GM19438 (cell line): ENCODE measurements at regions not wholly inside any gene's neighbourhood (a gene's known extent, or its start where the extent isn't known, plus 50 kb on each side); places are given as distances from the start of the nearest gene placed in this dataset.

Experiments used
- ATAC-seq: cut with Tn5 transposase; IDR thresholded peaks from one replicate; pipeline ENCODE4 v1.9.1; 2021; ENCODE audit warnings: low read depth; ENCODE audit not compliant: unreplicated experiment

DNA sequence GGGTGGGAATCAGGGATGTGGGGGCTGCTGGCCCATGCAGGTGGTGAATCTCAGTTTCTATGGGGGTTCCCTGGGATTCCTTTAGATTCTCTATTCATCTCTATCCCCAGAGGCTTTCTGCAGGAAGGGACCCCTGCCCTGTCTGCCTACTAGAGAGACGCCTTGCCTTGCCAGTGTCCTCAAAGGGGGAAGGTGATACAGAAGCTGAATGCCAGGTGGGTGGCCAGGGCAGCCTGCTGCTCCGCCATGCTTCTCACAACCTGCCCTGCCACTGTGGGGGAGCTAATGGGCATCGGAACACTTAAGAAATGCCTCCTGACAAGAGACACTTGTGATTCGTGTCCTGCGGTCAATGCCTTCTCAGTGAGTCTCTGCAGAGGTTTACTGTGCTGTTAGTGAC is 368.4 kb downstream of the EN1 start:
- no peak for ATAC-seq

- no peak for ATAC-seq
Measured at GRCh38 chr2:118477111-118477862, 370.2 kb downstream of the EN1 start.

DNA sequence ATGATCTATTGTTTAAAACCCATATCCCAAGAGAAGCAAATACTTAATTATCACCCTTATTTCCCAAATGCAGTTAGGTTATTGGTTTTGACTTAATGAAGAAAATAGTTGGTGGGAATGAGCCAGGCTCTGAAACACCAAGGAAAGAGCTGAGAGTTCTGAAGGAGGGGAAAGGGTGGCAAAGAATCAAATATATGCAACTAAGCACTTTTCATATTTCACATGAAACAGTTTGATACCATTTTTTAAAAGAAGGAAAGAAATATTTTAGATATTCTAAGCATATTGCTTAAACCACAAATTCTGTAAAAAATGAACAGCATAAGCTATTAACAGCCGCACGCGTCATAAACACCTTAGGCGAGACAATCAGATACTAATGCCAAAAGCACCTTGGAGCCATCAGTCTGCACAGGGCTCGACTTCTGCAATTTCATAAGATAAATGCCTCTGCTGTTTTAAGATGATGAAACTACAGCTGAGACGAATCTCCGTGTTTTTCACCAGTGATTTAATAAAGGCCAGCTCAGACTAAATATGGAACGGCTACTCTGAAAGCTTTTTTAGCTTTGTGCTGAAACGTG is 371.7 kb downstream of the EN1 start:
- ATAC-seq = no peak

DNA sequence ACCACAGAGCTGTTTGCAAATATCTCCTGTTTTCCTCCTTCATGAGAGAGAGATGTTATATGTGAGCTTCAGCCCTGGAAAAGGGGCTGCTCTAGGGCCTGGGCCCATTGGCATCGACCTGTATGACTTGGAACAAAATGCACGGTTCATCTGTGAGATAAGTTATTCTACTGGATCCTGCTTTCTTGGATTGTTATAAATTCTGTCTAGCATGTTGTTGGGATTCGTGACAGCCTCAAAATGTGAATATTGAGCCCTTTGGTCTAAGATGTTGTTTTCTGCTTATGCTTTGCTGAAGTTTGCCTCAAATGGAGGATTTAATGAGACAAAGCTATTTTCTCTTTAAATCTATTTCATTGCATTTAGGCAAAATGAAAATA is 372.9 kb downstream of the EN1 start:
- no peak for ATAC-seq

- ATAC-seq = no peak
Measured at GRCh38 chr2:118473846-118474540, 373.5 kb downstream of the EN1 start.

- no peak for ATAC-seq
Measured at GRCh38 chr2:118473241-118473640, 374.2 kb downstream of the EN1 start.

DNA sequence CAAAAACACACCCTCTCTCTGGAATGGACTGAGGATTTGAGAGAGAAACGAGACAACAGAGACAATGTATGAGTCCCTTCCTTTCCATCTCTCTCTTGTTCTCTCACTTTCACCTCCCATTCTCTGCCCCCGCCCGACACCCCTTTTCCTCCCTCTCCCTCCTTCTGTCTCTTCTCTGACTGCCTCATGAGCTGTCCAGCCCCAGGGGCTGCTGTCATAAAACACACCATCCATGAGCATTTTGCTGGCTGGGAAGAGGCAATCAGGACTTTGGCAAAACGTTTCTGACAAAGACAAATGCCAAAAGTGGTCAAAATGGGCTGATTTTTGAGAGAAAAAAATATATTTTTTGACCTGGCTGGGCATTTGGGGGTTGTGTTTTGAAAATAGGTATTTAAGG is 377.2 kb downstream of the EN1 start:
- no peak for ATAC-seq

- ATAC-seq = no peak
Measured at GRCh38 chr2:118469103-118469502, 378.3 kb downstream of the EN1 start.

DNA sequence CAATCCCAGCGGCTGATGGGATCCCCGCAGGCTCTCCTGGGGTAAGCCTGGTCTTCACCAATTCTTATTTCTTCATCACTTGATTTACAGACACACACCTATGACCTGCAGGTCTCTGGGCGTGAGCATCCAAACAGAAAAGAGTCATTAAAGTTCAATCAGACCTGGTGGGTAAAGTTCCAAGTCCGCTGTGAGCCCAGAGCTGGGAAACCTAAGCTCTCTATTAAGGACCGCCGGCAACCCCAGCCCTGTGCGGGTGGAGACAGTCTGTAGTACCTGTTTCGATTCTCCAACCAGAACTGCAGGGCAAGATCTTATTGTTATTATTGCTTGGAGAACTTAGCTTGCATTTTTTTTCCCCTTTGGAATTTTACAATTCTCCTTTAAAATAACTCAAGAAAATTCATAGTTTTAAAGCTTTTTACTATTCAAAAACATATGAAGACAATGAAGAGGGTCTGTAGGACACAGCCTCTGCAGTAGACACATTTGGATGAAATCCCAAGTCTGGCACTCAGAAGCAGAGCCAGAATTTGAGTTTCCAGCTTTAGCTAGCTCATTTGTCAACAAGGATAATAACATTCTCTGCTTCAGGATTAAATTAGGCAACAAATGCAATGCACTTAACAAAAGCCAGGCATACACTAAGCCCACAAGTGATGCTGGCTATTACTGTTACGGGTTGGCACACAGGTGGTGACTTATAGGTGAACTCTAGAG is 376.4 kb downstream of the INSIG2 start:
- no peak for ATAC-seq

- no peak for ATAC-seq
Measured at GRCh38 chr2:118464046-118464445, 375.8 kb downstream of the INSIG2 start.

- ATAC-seq = no peak
Measured at GRCh38 chr2:118460425-118460824, 372.2 kb downstream of the INSIG2 start.

- no peak for ATAC-seq
Measured at GRCh38 chr2:118459426-118459825, 371.2 kb downstream of the INSIG2 start.

DNA sequence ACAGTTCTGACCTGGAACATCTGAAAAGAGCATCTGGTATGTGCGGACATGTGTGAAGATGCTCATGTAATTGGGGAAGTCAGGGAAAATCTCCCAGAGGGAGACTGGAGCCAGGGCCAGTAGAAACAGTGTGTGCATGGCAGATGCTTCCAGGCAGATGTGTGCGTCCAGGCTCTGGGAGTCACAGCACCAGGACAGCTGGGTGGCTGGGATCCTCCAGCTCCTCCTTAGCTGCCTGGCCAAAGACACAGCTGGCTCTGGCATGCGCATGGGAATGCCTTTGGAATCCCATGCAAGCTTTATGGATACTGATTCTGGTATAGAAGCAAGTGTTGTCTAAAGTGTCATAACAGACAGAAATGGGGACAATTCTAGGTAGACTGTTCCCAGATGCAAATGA is 369.7 kb downstream of the INSIG2 start:
- no peak for ATAC-seq

GRCh38 chr2:118449401-118449800 is 361.1 kb downstream of the INSIG2 start:
- ATAC-seq = no peak

DNA sequence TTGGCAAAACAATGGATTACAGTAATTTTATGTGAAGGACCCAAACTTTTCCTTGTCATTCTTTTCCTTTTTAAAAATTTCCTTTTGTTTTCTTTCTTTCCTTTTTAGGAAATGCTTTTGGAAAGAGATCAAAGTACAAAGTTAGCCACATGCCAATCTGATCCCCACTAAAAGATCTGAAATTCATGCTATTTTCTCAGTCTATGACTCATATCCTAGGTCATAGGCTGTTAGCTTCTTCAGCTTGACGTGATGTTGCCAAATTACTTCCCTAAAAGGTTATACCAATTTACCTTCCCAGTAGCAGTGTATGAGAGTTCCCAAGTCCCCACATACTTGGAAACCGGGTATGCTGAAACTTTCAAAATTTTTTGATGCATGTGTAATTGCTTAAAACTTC is 355.3 kb downstream of the INSIG2 start:
- ATAC-seq = no peak

GRCh38 chr2:118442996-118443553 is 354.8 kb downstream of the INSIG2 start:
- ATAC-seq = no peak

- no peak for ATAC-seq
Measured at GRCh38 chr2:118442046-118442445, 353.8 kb downstream of the INSIG2 start.

DNA sequence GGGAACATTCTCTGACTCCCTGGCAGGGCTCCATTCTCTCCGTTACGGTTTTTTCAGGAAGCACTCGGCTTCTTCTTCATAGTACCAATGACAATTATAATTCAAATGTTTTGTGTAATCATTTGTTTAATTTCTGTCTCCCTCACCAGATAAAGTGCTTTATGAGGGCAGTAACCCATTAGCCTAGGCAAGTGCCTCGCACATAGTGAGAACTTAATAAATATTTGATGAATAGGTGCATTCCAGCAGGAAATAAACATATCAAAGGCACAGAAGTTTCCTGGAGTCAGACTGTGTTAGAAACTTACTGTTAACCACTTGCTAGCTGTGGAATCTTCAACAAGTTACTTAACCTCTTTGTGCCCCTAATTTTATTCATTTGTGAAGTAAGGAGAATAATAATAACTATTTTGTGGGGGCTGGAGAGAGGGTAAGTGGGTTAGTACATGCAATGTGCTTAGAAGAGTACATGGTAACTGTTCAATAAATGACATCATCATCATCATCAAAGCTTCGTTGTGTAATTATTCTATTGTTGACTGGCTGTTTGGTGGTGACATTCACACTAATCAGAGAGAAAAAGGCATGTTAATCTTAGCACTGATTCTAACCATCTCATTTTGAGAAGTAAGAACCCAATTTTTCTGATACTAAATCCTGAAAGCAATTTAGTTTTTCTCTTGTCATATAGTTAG is 352.3 kb downstream of the INSIG2 start:
- ATAC-seq = no peak

- ATAC-seq = no peak
Measured at GRCh38 chr2:118437501-118437900, 349.2 kb downstream of the INSIG2 start.

GRCh38 chr2:118431997-118432396 is 343.7 kb downstream of the INSIG2 start:
- no peak for ATAC-seq
